ENCODE measurements at regions not wholly inside any gene's neighbourhood (a gene's known extent, or its start where the extent isn't known, plus 50 kb on each side); places are given as distances from the start of the nearest gene placed in this dataset.

DNA sequence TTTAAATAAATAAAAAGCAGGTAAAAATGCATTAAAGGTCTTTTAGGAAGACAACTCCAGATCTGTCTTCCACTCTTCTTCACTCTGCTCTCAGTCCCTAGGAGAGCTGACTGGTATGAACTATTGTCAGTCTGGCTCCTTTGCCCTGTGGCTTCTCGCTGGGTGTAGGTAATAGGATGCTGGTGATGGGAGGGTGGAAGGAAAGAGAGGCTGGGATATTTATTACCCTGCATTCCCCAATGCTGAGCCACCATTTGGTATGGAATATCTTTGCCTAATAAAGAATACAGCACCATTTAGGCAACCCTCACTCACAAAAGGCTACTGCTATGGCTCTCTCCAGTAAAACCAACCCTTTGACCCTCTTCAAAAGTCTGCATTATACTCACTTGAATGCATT, 326.9 kb downstream of the CNTN3 start:
- no peaks in the 10 kb centered on the region for H4K20me1 ChIP-seq (ENCODE audit: control insufficient read depth, insufficient read depth)
- no peak for ATAC-seq
- ChIA-PET RAD21 (ENCODE audit: unreplicated experiment) (no interaction called here), POLR2A (no interaction called here), CTCF (no interaction called here), SMC1A (ENCODE audit: uncharacterized antibody, unreplicated experiment) (no interaction called here)
- DNase-seq (ENCODE audit: low read depth, low spot score) = no peak
- no TSS peak for BruUV-seq (replicated peaks)
- H3K27me3 ChIP-seq (replicated peaks in 1 of 2; ENCODE audit: control insufficient read depth in 2 of 2, insufficient read depth in 2 of 2, low read length in 1 of 2) = no peaks in the 10 kb centered on the region
- TF ChIP-seq BRCA1 (IDR thresholded peaks at IDR 0.05; ENCODE audit: low read depth, low read length) (no peak), GATAD2B (conservative IDR thresholded peaks at IDR 0.05; ENCODE audit: low read depth) (no peak), MXI1 (IDR thresholded peaks at IDR 0.05; ENCODE audit: low read depth, low read length) (no peak), RELA (IDR thresholded peaks at IDR 0.05; ENCODE audit: borderline replicate concordance, partially characterized antibody) (no peak), CHD2 (IDR thresholded peaks at IDR 0.05; ENCODE audit: borderline replicate concordance, low read depth, low read length) (no peak), MYC (IDR thresholded peaks at IDR 0.05; ENCODE audit: insufficient read depth, insufficient read length, insufficient replicate concordance, low read length, severe bottlenecking) (no peak), NFXL1 (IDR thresholded peaks at IDR 0.05; ENCODE audit: borderline replicate concordance) (no peak), STAT1 (conservative IDR thresholded peaks at IDR 0.05) (no peak), ZSCAN29 (IDR thresholded peaks at IDR 0.05) (no peak), SP1 (IDR thresholded peaks at IDR 0.05; ENCODE audit: low read depth, low read length) (no peak), BHLHE40 (IDR thresholded peaks at IDR 0.05; ENCODE audit: borderline replicate concordance in 1 of 2, low read depth in 2 of 2, low read length in 1 of 2) (no peak), CBX5 (IDR thresholded peaks at IDR 0.05; ENCODE audit: low read depth) (no peak), SUZ12 (IDR thresholded peaks at IDR 0.05; ENCODE audit: unreplicated experiment) (no peak)
- TF ChIP-seq, protein P1, sequence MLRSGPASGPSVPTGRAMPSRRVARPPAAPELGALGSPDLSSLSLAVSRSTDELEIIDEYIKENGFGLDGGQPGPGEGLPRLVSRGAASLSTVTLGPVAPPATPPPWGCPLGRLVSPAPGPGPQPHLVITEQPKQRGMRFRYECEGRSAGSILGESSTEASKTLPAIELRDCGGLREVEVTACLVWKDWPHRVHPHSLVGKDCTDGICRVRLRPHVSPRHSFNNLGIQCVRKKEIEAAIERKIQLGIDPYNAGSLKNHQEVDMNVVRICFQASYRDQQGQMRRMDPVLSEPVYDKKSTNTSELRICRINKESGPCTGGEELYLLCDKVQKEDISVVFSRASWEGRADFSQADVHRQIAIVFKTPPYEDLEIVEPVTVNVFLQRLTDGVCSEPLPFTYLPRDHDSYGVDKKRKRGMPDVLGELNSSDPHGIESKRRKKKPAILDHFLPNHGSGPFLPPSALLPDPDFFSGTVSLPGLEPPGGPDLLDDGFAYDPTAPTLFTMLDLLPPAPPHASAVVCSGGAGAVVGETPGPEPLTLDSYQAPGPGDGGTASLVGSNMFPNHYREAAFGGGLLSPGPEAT (IDR thresholded peaks at IDR 0.05; ENCODE audit: low read depth) = no peak
- TF ChIP-seq, protein P2, sequence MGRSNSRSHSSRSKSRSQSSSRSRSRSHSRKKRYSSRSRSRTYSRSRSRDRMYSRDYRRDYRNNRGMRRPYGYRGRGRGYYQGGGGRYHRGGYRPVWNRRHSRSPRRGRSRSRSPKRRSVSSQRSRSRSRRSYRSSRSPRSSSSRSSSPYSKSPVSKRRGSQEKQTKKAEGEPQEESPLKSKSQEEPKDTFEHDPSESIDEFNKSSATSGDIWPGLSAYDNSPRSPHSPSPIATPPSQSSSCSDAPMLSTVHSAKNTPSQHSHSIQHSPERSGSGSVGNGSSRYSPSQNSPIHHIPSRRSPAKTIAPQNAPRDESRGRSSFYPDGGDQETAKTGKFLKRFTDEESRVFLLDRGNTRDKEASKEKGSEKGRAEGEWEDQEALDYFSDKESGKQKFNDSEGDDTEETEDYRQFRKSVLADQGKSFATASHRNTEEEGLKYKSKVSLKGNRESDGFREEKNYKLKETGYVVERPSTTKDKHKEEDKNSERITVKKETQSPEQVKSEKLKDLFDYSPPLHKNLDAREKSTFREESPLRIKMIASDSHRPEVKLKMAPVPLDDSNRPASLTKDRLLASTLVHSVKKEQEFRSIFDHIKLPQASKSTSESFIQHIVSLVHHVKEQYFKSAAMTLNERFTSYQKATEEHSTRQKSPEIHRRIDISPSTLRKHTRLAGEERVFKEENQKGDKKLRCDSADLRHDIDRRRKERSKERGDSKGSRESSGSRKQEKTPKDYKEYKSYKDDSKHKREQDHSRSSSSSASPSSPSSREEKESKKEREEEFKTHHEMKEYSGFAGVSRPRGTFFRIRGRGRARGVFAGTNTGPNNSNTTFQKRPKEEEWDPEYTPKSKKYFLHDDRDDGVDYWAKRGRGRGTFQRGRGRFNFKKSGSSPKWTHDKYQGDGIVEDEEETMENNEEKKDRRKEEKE (IDR thresholded peaks at IDR 0.05) = no peak
- H3K9ac ChIP-seq (ENCODE audit: control insufficient read depth, insufficient read depth, low read length) = no peak overlapping the region
- no peak overlapping the region for H3K4me3 ChIP-seq
- intact Hi-C loops (cut with micrococcal nuclease; ENCODE audit: unreplicated experiment) = no loop called here
- no peak overlapping the region for H2AFZ ChIP-seq (ENCODE audit: control insufficient read depth, low read depth, low read length)
- H3K4me2 ChIP-seq (ENCODE audit: control insufficient read depth, insufficient read depth) = no peak overlapping the region
- in situ Hi-C loops (cut with MboI) = no loop called here
- WGBS (ENCODE audit: insufficient coverage, insufficient replicate concordance, low lambda C conversion rate, missing lambda C conversion rate) = 0% methylated on average over 1 of the region's 1 CpG
- no peaks in the 10 kb centered on the region for H3K79me2 ChIP-seq (ENCODE audit: control insufficient read depth, insufficient read depth, low read length)
- H3K4me1 ChIP-seq (ENCODE audit: control insufficient read depth, insufficient read depth, low read length) = no peaks in the 10 kb centered on the region
- H3K36me3 ChIP-seq (ENCODE audit: control insufficient read depth in 2 of 2, insufficient read depth in 2 of 2, low read length in 1 of 2) = no peaks in the 10 kb centered on the region
- H3K27ac ChIP-seq (ENCODE audit: control insufficient read depth, insufficient read depth) = no peak overlapping the region
- FAIRE-seq = no peak
- H3K9me3 ChIP-seq (replicated peaks; ENCODE audit: control insufficient read depth, insufficient read depth, low read length) = no peaks in the 10 kb centered on the region

All from GM12878 (cell line).